GM10266 (cell line): ENCODE measurements at regions not wholly inside any gene's neighbourhood (a gene's known extent, or its start where the extent isn't known, plus 50 kb on each side); places are given as distances from the start of the nearest gene placed in this dataset.

ENCODE experiments used
- DNase-seq: peaks from one replicate; pipeline ENCODE4 v3.0.0; 2012; ENCODE audit errors: extremely low spot score
- CTCF ChIP-seq: IDR thresholded peaks from 2 replicates; pipeline ENCODE4 v1.5.1; 2012; ENCODE audit warnings: mild to moderate bottlenecking, low read depth; ENCODE audit not compliant: control insufficient read depth, insufficient read depth; ENCODE audit errors: missing control alignments

GRCh38 chr7:142320883-142321282 is 63.0 kb upstream of the PRSS58 start:
- no peak for TF ChIP-seq CTCF
- DNase-seq: no peak

GRCh38 chr7:142319970-142320369 is 62.1 kb upstream of the PRSS58 start:
- no peak for DNase-seq
- peak; percentile 44 for TF ChIP-seq CTCF

- TF ChIP-seq CTCF: no peak
- DNase-seq: no peak
Observed at GRCh38 chr7:142314281-142314680, 56.4 kb upstream of the PRSS58 start.

GRCh38 chr7:142313528-142313927 is 55.7 kb upstream of the PRSS58 start:
- no peak for DNase-seq
- TF ChIP-seq CTCF: no peak

GRCh38 chr7:142311876-142312275 is 54.0 kb upstream of the PRSS58 start:
- TF ChIP-seq CTCF: no peak
- no peak for DNase-seq

- TF ChIP-seq CTCF: no peak
- no peak for DNase-seq
Observed at GRCh38 chr7:142308918-142309317, 51.1 kb upstream of the PRSS58 start.

- TF ChIP-seq CTCF: no peak
- DNase-seq: no peak
Observed at GRCh38 chr7:142308326-142308725, 50.5 kb upstream of the PRSS58 start.
